ENCODE measurements at regions not wholly inside any gene's neighbourhood (a gene's known extent, or its start where the extent isn't known, plus 50 kb on each side); places are given as distances from the start of the nearest gene placed in this dataset.

DNA sequence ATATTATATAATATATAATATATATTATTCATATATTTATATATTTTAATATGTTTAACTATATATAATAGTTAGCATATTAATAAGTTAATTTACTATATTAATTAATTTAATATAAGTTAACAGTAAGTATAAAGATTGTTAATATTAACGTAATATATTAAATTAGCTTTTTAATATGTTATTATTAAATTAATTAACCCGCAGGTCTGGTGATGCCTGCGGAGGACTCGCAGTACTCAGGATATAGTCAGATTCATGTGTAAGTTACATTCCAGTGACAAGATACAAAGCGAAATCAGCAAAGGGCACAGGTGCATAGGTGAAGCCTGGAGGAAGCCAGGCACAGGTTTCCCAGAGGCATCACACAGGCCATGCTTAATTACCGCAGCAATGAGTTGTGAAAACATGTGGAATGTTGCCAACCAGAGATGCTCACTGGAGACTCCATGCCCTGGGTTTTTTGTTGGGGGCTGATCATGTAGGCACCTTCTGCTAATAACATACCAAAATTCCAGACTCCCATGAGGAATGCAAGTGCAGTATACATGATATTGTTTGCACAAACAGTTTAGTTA lies 130.4 kb upstream of the MPHOSPH6 start:
- TF ChIP-seq BHLHE40 (IDR thresholded peaks at IDR 0.05; ENCODE audit: borderline replicate concordance), result no peak
- TF ChIP-seq ELF4 (IDR thresholded peaks at IDR 0.05), result no peak
- TF ChIP-seq SUZ12 (IDR thresholded peaks at IDR 0.05), result no peak
- no peak for TF ChIP-seq SP1 (IDR thresholded peaks at IDR 0.05)
- TF ChIP-seq FOXK2 (IDR thresholded peaks at IDR 0.05), result no peak
- no peak for TF ChIP-seq ZNF384 (IDR thresholded peaks at IDR 0.05)
- no peak for TF ChIP-seq NFRKB (IDR thresholded peaks at IDR 0.05)
- TF ChIP-seq ARNT (IDR thresholded peaks at IDR 0.05), result no peak
- TF ChIP-seq TARDBP (IDR thresholded peaks at IDR 0.05), result no peak
- no peak for TF ChIP-seq FOXM1 (IDR thresholded peaks at IDR 0.05; ENCODE audit: borderline replicate concordance)
- no peak for TF ChIP-seq FOXA1 (IDR thresholded peaks at IDR 0.05)
- no peak for TF ChIP-seq CTBP1 (IDR thresholded peaks at IDR 0.05; ENCODE audit: borderline replicate concordance)

All from HEK293T (cell line).